GM21528 (cell line): ENCODE measurements at regions not wholly inside any gene's neighbourhood (a gene's known extent, or its start where the extent isn't known, plus 50 kb on each side); places are given as distances from the start of the nearest gene placed in this dataset.
"Not testable (repeated sequence)": the region's sequence is repeated elsewhere in the genome, so short reads cannot be mapped to it uniquely, and the experiment has no call there.

Source experiments
- ATAC-seq: cut with Tn5 transposase; IDR thresholded peaks from one replicate; pipeline ENCODE4 v1.9.1; 2021; ENCODE audit warnings: mild to moderate bottlenecking, moderate library complexity; ENCODE audit not compliant: unreplicated experiment, low FRiP score

DNA sequence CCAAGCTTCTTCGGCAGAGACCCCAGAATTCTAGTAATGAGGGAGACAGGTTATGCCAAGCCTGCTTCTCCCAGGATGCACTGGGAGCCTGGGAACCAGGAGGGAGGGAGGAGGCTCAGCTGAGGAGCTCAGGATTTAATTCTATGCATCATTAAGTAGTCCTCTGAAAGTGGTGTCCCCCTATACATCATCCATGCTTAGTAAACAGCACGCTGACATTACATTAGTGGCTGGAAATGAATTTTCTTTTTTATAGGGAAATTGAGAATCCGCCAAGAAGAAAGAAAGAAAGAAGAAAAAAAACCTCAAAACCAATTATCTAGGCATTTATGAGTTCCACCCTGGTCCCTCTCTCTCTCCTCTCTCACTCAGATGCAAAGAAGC, 63.1 kb upstream of the PAX8 start:
- ATAC-seq, result not testable (repeated sequence)

DNA sequence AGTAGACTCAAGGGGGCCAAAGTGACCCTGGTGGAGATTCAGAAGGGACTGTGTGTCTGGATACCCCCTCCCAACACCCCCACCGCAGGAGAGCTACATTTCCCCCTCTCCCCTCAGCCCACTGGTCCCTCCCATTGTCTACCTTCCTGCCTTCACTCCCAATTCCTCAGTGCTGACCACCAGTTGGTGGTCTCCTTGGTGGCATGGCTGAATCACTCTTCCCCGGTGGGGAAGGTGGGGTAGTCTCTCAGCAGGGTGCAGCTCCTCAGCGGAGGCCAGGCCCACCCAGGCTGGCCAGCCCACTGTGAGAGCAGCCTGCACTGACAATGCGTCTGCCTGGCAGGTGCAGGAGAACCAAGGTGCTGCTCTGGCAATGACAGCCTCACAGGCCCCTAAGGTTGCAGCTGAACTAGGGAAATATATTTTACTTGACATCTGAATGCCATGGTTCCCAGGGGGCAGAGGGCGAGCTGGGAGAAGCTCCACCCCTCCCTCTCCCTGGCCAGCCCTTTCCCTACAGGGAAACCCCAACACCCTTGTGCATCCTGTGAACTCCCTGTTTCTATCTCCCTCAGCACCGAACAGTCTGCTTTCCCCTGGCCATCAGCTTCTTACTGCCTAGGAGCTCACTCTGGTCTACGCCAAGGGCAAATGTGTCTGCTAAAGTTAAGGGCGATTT, 62.6 kb upstream of the PAX8 start:
- no peak for ATAC-seq

DNA sequence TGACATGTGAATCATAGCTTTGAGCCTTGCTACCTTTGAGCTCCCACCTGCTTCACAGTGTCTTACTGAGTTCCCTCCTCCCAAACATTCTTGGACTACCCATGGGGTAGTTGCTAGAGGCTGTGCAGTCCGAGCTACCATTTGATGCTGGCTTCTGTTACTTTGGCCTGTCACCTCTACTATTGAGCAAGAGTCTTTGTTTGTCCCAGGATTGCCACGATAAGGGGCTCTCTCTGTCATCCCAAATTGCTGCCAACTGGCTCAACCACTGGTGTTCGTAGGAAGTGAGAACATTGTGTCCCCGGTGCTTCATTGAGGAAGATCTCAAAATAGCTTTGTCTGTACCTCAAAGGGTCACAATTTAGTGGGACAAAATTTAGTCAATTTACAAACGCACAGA, 59.1 kb upstream of the PAX8 start:
- ATAC-seq, result no peak

DNA sequence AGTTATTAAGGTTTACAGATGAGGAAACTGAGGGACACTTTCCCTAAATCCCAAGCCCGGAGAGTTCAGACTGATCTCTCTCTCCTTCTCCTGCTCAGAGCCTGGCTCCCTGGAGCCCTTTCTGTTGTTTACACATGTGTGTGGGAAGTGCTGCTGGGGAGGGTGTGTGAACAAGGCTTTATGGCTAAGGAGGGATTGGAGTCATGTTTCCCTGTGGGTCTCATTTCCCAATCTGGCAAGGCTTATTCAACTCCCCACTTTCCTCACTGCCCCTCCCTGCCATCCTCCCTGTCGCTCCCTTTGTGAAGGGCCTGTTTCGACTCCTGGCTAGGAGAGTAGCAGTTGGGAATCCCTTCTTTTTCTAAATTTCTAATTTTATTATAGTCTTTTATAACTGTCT, 57.3 kb upstream of the PAX8 start:
- not testable (repeated sequence) for ATAC-seq

DNA sequence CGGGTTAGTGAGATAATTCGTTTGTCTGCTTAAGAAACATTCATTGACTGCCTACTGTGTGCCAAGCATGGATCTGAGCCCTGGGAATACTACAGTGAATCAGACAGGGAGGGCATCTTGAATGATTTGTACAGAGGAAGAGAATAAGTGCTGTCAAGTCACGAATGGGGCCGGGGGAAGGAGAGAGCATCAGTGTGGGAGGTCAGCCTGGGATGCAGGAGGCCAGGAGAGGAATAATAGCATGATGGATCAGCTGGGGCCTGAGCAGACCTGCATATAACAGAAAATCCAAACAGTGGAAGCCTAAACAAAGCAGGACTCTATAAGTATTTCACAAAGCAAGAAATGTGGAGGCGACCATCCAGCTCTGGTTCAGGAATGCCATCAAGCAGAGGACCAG, 55.4 kb upstream of the PAX8 start:
- no peak for ATAC-seq

DNA sequence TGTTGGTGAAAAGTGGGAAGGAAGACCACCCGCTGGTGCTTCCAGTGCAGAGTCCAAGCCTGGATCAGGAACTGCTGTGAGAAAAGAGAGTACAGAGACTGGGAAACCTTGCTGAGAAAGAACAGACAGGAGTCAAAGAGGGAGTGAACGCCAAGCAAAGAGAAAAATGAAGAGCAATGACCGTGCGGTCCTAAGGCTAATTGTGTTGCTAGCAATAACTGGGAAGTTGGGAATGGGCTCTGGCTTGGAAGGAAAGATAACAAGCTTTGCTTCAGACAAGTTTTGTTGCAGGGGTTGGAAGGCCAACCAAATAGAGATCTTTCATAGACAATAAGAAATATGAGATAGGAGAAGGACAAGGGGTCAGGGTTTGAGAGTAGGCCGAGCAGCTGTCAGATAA, 55.0 kb upstream of the PAX8 start:
- not testable (repeated sequence) for ATAC-seq

DNA sequence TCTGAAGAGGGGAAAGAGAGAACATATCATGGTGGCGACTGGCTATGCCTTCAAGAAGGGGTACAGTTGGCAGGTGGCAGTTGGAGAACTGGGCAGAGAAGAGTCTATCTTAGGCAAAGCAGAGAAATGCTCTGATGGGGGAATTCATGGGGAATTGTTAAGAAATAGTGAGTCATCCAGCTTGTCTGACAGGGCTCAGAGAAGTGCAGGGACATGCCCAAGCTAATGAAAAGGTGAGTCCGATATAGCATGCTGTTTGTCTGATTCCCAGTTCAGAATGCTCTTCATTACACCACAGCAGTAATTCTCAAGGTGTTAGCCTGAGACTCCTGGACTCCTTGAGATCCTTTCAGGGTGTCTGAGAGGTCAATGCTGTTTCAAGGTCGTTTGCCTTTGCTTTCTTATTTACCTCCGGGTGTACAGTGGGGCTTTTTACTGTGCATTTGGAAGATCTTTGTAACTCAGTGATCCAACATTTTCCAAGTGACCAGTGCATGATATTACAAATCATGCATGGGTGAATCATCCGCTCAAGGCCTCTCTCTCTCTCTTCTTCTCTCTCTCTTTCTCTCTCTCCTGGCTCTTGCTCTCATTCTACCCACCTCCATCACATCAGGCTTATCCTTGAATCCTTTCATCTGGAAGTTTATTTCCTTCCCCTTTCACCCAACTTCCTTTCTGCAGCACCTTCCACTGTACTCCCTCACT, 51.5 kb upstream of the PAX8 start:
- ATAC-seq, result not testable (repeated sequence)

DNA sequence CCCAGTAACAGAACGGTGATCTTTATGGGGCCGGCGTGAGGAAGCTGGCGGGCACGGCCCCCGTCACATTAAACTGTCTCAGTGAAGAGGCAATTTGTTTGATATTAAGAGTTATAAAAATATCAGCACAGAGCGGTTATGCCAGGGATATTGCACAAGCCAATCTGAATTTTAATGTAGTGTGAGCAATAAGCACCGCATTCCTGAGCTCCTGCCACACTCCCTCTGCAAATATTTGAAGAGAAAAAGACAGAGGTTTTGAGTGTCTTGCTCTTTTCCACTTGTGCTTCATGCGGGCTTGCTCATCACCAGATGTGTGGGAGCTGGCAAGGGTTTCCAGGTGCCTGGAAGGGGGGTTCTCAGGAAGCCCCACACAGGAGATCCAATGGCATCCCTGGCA, 50.3 kb upstream of the PAX8 start:
- ATAC-seq, result not testable (repeated sequence)

DNA sequence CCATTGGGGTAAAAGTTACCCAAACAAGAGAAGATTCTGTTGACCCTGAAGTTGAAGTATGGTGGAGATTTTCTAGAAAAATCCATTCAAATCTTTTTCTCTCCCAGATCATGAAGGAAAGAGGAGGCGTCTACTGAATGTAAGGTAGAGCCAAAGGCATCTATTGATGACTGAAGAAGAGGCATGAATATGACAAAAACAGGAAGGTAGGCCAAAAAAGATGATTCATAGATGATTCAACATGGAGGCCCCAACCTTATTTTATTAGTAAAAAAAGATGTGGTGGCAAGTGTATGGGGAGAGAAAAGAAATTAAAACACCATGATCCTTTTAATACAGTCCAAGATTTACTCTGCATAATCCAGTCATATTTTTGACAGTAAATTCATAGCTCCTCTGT, 49.9 kb upstream of the PAX8 start:
- not testable (repeated sequence) for ATAC-seq
